HG03039 (cell line): ENCODE measurements at regions not wholly inside any gene's neighbourhood (a gene's known extent, or its start where the extent isn't known, plus 50 kb on each side); places are given as distances from the start of the nearest gene placed in this dataset.

Experiments used
- ATAC-seq: cut with Tn5 transposase; IDR thresholded peaks from one replicate; pipeline ENCODE4 v1.9.1; 2021; ENCODE audit warnings: mild to moderate bottlenecking, moderate library complexity; ENCODE audit not compliant: unreplicated experiment

GRCh38 chr6:164184410-164184809 lies 769.9 kb downstream of the QKI start:
- ATAC-seq: no peak

- no peak for ATAC-seq
Observed at GRCh38 chr6:164183556-164184123, 769.1 kb downstream of the QKI start.

DNA sequence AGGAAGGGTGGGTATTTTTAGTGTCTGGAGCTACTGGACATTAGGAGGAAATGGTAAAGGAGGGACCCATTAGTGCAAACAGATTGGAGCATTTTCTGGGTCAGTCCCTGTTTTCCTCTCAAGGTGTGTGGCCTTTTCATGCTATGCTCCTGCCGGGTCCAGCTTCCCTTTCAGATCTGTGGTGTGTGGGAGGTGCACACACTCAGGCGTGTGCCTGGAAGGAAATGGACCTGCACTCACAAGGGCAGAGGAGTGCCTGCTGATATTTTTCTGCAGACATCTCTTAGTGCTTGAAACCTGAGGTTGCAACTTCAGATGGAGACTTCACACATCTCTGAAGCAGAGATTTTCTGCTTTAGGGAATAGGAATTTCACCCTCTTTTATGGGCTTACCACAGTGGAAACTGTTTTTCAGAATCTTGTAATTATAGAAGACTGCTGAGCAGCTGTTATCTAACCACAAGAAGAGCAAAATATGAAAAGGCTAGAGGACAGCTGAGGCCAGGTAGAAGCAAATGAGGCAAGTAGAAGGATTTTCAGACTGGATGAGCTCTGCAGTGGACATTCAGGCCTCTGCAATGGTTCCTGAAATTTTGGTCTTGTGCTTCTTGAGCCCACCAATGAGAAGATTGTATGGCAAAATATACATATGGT lies 764.3 kb downstream of the QKI start:
- ATAC-seq: no peak

DNA sequence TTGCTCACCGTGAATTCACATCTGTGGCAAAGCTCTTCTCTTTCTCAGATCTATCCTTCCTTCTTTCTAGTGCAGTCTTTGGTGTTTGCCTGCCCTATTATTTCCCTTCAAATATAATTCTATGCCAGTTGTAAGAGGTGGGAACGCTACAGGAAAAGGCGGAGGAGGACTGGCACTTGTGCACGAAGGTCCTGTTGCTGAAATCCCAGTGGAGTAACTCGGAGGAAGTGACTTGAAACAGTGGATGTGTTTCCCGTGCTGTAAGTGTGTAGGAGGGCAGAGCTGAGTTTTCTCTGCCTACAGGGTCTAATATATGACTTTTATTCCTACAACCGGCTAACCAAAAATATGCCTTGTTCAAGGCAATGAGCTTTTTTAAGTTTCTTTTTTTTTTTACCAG lies 754.8 kb downstream of the QKI start:
- no peak for ATAC-seq

DNA sequence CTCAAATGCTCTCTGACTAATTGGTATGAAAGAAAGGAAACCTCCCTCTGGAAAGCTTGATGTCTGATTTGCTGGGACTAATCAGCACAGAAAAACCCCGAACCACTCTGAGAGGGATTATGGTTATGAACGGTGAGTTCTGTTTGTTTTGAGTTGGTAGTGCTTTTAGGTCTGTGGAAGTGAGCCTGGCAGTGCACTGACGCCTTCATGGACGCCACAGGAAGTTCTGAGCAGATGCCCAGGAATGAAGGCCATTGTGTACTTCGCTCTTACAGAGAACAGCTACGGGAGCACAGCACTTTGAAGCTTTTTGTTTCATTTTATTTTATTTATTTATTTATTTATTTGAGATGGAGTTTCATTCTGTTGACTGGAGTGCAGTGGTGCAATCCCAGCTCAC lies 754.1 kb downstream of the QKI start:
- ATAC-seq: no peak

- ATAC-seq: no peak
Observed at GRCh38 chr6:164167873-164168405, 753.4 kb downstream of the QKI start.

DNA sequence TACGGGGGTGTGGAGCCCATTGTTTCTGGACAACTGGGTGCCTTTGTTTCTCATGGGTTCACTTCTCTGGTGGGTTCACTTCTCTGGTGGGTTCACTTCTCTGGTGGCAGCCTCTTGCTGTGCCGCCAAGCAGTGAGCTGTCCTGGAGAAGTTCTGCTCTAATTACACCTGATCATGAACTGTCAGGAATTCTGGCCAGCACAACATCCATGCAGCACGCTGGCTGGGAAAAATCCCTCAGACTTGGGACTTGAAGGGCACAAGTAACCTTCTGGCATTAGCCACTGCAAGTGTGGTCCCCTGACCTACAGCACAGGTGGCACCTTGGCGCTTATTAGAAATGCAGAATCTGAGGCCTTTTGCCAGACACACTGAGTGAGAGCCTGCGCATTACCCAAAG lies 752.5 kb downstream of the QKI start:
- no peak for ATAC-seq

GRCh38 chr6:164166515-164166914 lies 752.0 kb downstream of the QKI start:
- ATAC-seq: no peak

DNA sequence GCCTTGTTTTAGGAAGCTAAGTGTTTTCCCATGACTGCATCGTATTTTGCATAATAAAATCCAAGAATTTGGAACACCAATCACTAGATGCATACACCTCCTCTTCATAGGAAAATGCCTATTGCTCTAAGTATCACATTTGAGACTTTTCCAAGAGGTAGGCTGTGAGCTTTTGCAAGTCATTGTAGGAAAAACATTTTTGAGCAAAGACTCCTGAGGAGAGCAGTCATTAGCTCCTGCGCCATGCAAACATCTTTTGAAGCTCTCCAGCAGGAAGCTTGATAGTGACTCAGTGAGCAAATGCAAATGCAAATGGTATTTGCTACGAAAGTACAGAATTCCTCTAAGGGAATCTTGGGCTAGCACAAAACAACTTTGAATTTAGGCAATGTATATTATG lies 750.4 kb downstream of the QKI start:
- ATAC-seq: no peak

DNA sequence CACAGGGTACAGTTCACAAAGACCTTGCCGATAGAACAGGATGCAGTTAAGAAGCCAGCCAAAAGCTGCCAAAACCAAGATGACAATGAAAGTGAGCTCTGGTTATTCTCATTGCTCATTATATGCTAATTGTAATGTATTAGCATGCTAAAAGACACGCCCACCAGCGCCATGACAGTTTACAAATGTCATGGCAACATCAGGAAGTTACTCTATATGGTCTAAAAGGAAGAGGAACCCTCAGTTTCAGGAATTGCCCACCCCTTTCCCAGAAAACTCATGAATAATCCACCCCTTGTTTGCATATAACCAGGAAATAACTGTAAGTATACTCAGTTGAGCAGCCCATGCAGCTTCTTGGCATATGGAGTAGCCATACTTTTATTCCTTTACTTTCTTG lies 748.7 kb downstream of the QKI start:
- no peak for ATAC-seq

DNA sequence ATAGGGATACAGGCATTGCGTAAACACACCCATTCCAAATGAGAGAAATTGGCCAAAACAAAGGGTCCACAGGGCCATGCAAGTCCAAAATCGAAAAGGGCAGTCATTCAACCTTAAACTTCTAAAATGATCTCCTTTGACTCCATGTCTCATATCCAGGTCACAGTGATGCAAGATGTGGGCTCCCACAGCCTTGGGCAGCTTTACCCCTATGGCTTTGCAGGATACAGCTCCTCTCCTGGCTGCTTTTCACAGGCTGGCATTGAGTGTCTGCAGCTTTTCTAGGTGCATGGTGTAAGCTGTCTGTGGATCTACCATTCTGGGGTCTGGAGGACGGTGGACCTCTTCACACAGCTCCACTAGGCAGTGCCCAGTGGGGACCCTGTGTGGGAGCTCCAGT lies 744.5 kb downstream of the QKI start:
- ATAC-seq: no peak

- ATAC-seq: no peak
Observed at GRCh38 chr6:164154588-164154987, 740.1 kb downstream of the QKI start.

GRCh38 chr6:164152611-164153010 lies 738.1 kb downstream of the QKI start:
- no peak for ATAC-seq

- no peak for ATAC-seq
Observed at GRCh38 chr6:164151161-164152120, 736.9 kb downstream of the QKI start.

GRCh38 chr6:164150232-164150631 lies 735.7 kb downstream of the QKI start:
- no peak for ATAC-seq

DNA sequence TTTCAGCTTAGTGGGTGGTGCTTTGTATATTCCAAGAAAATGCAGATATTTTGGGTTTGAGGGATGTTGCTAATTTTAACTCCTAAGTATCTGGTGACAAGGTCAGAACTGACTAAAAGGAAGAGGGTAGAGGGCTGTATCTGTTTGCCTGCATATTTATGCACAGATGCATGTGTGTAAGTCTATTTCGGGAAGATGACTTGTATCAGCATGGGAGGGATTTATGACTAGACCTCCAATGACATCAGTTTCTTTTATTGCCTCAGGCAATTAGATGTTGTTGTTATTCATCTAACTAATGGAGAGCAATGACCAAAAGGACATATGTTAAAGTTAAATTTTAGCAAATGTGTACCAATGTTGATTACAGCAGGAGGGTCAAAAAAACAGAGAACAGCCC lies 734.3 kb downstream of the QKI start:
- no peak for ATAC-seq

DNA sequence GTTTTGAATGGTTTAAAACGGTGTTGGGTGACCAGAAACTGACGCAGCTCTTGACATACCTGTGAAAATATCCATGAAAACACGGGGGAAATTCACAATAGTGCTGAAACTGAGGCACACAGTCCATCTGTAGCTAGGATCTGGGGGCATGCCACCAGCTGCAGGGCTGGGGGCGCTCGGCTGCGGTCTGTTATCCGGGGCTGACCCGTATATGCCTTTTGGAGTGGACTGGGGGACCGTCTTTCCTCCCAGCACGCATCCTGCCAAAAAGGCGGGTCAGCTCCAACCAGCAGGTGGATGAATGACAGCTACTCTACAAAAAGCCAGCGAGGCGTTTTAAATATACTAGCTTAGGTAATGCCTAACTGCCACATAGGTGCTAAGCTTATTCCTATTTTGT lies 729.8 kb downstream of the QKI start:
- ATAC-seq: no peak

GRCh38 chr6:164142322-164142721 lies 727.8 kb downstream of the QKI start:
- ATAC-seq: no peak

DNA sequence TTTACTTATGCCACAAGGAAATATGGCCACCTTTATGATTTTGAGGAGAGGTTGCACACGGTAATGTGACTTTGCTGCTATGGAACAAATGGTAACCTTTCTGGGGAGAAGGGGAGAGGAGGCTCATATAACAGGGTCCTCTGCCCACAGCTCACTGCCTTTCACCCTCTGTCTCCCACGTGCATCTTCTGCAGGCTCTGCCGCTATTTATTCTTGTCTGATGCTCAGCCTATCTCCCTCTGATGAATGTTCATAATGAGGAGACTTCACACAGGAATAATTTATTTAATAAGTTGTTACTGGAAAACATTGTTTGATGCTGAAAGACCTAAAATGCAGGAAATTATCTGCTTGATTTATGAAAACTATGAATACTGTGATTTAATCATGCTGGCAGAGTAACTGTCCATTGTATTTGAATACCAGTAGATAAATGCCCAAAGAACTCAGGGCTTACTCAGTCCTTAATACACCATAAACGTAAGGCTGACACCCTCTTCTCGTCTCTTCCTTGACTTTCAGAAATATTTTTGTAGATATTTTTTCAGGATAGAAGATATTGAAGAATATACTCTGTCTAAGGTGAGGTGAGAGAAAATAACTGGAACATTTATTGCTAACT lies 721.1 kb downstream of the QKI start:
- no peak for ATAC-seq

GRCh38 chr6:164133095-164133494 lies 718.6 kb downstream of the QKI start:
- ATAC-seq: no peak

GRCh38 chr6:164130585-164130984 lies 716.1 kb downstream of the QKI start:
- ATAC-seq: no peak
